ENCODE measurements at regions not wholly inside any gene's neighbourhood (a gene's known extent, or its start where the extent isn't known, plus 50 kb on each side); places are given as distances from the start of the nearest gene placed in this dataset.

GRCh38 chr2:217731805-217732204, 271.0 kb downstream of the TNS1 start:
- Histone ChIP-seq H3K4me2 (ENCODE audit: low read length) (no peak overlapping the region), H3K4me1 (ENCODE audit: control insufficient read depth, low read length) (no peaks in the 10 kb centered on the region), H3F3A (ENCODE audit: control insufficient read depth, insufficient read depth) (no peaks in the 10 kb centered on the region), H3K27ac (ENCODE audit: low read depth, low read length) (no peak overlapping the region), H3K9me3 (ENCODE audit: control insufficient read depth, insufficient read depth, low read length) (no peaks in the 10 kb centered on the region), H3K9me2 (replicated peaks; ENCODE audit: control insufficient read depth, low read length) (no peaks in the 10 kb centered on the region), H4K20me1 (ENCODE audit: control insufficient read depth, insufficient read depth, low read depth, low read length) (no peaks in the 10 kb centered on the region), H3K79me2 (ENCODE audit: control insufficient read depth, low read length) (no peaks in the 10 kb centered on the region), H3K4me3 (ENCODE audit: low read length) (no peak overlapping the region), H3K27me3 (ENCODE audit: control insufficient read depth, low read length) (peaks cover 18% of the 10 kb centered on the region), H3K36me3 (ENCODE audit: control insufficient read depth, low read length) (no peaks in the 10 kb centered on the region)
- no peak for TF ChIP-seq CTCF (IDR thresholded peaks at IDR 0.05; ENCODE audit: low read depth, low read length, poor library complexity, severe bottlenecking)
- no peak for TF ChIP-seq EZH2phosphoT487 (IDR thresholded peaks at IDR 0.05; ENCODE audit: borderline replicate concordance, low read length)

GRCh38 chr2:217729421-217730053, 273.3 kb downstream of the TNS1 start:
- no peaks in the 10 kb centered on the region for H3K36me3 ChIP-seq (ENCODE audit: control insufficient read depth, low read length)
- no peak overlapping the region for H3K27ac ChIP-seq (ENCODE audit: low read depth, low read length)
- H3K4me1 ChIP-seq (ENCODE audit: control insufficient read depth, low read length) = no peaks in the 10 kb centered on the region
- no peaks in the 10 kb centered on the region for H4K20me1 ChIP-seq (ENCODE audit: control insufficient read depth, insufficient read depth, low read depth, low read length)
- H3K4me2 ChIP-seq (ENCODE audit: low read length) = no peak overlapping the region
- no peaks in the 10 kb centered on the region for H3K79me2 ChIP-seq (ENCODE audit: control insufficient read depth, low read length)
- H3K9me3 ChIP-seq (ENCODE audit: control insufficient read depth, insufficient read depth, low read length) = no peaks in the 10 kb centered on the region
- no peaks in the 10 kb centered on the region for H3F3A ChIP-seq (ENCODE audit: control insufficient read depth, insufficient read depth)
- no peak overlapping the region for H3K4me3 ChIP-seq (ENCODE audit: low read length)
- TF ChIP-seq CTCF (IDR thresholded peaks at IDR 0.05; ENCODE audit: low read depth, low read length, poor library complexity, severe bottlenecking) = no peak
- no peak for TF ChIP-seq EZH2phosphoT487 (IDR thresholded peaks at IDR 0.05; ENCODE audit: borderline replicate concordance, low read length)
- peaks cover 18% of the 10 kb centered on the region for H3K27me3 ChIP-seq (ENCODE audit: control insufficient read depth, low read length)
- no peaks in the 10 kb centered on the region for H3K9me2 ChIP-seq (replicated peaks; ENCODE audit: control insufficient read depth, low read length)

- Histone ChIP-seq H3K4me3 (ENCODE audit: low read length) (no peak overlapping the region), H3K27me3 (ENCODE audit: control insufficient read depth, low read length) (peaks cover 3% of the 10 kb centered on the region; the same call in 1 of the 2 replicates), H3K36me3 (ENCODE audit: control insufficient read depth, low read length) (no peaks in the 10 kb centered on the region), H3K27ac (ENCODE audit: low read depth, low read length) (no peak overlapping the region), H3K79me2 (ENCODE audit: control insufficient read depth, low read length) (no peaks in the 10 kb centered on the region), H3K4me2 (ENCODE audit: low read length) (no peak overlapping the region), H3K4me1 (ENCODE audit: control insufficient read depth, low read length) (no peaks in the 10 kb centered on the region), H4K20me1 (ENCODE audit: control insufficient read depth, insufficient read depth, low read depth, low read length) (no peaks in the 10 kb centered on the region), H3F3A (ENCODE audit: control insufficient read depth, insufficient read depth) (no peaks in the 10 kb centered on the region), H3K9me2 (replicated peaks; ENCODE audit: control insufficient read depth, low read length) (no peaks in the 10 kb centered on the region), H3K9me3 (ENCODE audit: control insufficient read depth, insufficient read depth, low read length) (no peaks in the 10 kb centered on the region)
- TF ChIP-seq CTCF (IDR thresholded peaks at IDR 0.05; ENCODE audit: low read depth, low read length, poor library complexity, severe bottlenecking) (no peak), EZH2phosphoT487 (IDR thresholded peaks at IDR 0.05; ENCODE audit: borderline replicate concordance, low read length) (no peak)
Measured at GRCh38 chr2:217727801-217728200, 275.0 kb downstream of the TNS1 start.

Data from DOHH2 (cell line).